ENCODE measurements at regions not wholly inside any gene's neighbourhood (a gene's known extent, or its start where the extent isn't known, plus 50 kb on each side); places are given as distances from the start of the nearest gene placed in this dataset.

DNA sequence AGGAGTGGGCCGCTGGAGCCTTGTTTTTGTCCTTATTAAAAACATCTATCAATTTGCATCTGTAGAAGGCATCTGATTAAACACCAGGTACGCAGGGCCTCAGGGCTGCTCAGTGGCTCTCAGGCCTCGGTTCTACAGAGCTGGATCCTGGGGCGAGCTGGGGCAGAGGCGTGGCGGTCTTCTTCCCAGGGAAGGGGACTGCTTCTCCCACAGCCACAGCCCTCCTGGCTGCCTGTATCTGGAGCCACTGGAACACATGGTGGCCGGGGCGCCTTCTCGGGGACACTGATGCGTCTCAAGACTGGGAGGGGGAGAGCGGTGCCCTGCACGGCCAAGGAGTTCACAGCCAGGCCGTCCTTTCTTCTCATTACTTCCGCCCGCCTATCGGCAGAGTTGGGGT lies 1178.2 kb downstream of the BRD1 start:
- no peaks in the 10 kb centered on the region for H3K36me3 Mint-ChIP-seq (ENCODE audit: low read depth)
- peaks cover 3% of the 10 kb centered on the region for H3K4me1 Mint-ChIP-seq
- TF ChIP-seq, protein P1, sequence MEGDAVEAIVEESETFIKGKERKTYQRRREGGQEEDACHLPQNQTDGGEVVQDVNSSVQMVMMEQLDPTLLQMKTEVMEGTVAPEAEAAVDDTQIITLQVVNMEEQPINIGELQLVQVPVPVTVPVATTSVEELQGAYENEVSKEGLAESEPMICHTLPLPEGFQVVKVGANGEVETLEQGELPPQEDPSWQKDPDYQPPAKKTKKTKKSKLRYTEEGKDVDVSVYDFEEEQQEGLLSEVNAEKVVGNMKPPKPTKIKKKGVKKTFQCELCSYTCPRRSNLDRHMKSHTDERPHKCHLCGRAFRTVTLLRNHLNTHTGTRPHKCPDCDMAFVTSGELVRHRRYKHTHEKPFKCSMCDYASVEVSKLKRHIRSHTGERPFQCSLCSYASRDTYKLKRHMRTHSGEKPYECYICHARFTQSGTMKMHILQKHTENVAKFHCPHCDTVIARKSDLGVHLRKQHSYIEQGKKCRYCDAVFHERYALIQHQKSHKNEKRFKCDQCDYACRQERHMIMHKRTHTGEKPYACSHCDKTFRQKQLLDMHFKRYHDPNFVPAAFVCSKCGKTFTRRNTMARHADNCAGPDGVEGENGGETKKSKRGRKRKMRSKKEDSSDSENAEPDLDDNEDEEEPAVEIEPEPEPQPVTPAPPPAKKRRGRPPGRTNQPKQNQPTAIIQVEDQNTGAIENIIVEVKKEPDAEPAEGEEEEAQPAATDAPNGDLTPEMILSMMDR (conservative IDR thresholded peaks at IDR 0.05) = no peak
- no peaks in the 10 kb centered on the region for H3K27me3 Mint-ChIP-seq (ENCODE audit: low read depth)
- H3K4me3 Mint-ChIP-seq = no peak overlapping the region
- no peaks in the 10 kb centered on the region for H3K9me3 Mint-ChIP-seq
- H3K27ac Mint-ChIP-seq (ENCODE audit: unreplicated experiment) = peak overlapping the region; percentile 14
- no peak for DNase-seq (ENCODE audit: low read depth, low spot score)

- Mint-ChIP-seq H3K4me1 (peaks cover 5% of the 10 kb centered on the region), H3K9me3 (no peaks in the 10 kb centered on the region), H3K27ac (ENCODE audit: unreplicated experiment) (peak overlapping the region; percentile 14), H3K27me3 (ENCODE audit: low read depth) (no peaks in the 10 kb centered on the region), H3K4me3 (no peak overlapping the region), H3K36me3 (ENCODE audit: low read depth) (no peaks in the 10 kb centered on the region)
- no peak for DNase-seq (ENCODE audit: low read depth, low spot score)
- TF ChIP-seq, protein P1 (conservative IDR thresholded peaks at IDR 0.05) = no peak
Observed at GRCh38 chr22:48649031-48649430, 1178.6 kb downstream of the BRD1 start.

- TF ChIP-seq, protein P1 (conservative IDR thresholded peaks at IDR 0.05) = no peak
Observed at GRCh38 chr22:48647606-48648515, 1179.8 kb downstream of the BRD1 start.

GRCh38 chr22:48647051-48647450 lies 1180.6 kb downstream of the BRD1 start:
- TF ChIP-seq, protein P1 (conservative IDR thresholded peaks at IDR 0.05) = no peak
- no peak overlapping the region for H3K27ac Mint-ChIP-seq (ENCODE audit: unreplicated experiment)
- no peak for DNase-seq (ENCODE audit: low read depth, low spot score)
- no peaks in the 10 kb centered on the region for H3K9me3 Mint-ChIP-seq
- no peaks in the 10 kb centered on the region for H3K27me3 Mint-ChIP-seq (ENCODE audit: low read depth)
- no peak overlapping the region for H3K4me3 Mint-ChIP-seq
- peaks cover 13% of the 10 kb centered on the region for H3K4me1 Mint-ChIP-seq
- H3K36me3 Mint-ChIP-seq (ENCODE audit: low read depth) = no peaks in the 10 kb centered on the region

More at GRCh38 chr22:48647606-48648515, 1179.8 kb downstream of the BRD1 start:
- peaks cover 9% of the 10 kb centered on the region for H3K4me1 Mint-ChIP-seq
- no peaks in the 10 kb centered on the region for H3K27me3 Mint-ChIP-seq (ENCODE audit: low read depth)
- H3K4me3 Mint-ChIP-seq = no peak overlapping the region
- no peaks in the 10 kb centered on the region for H3K36me3 Mint-ChIP-seq (ENCODE audit: low read depth)
- H3K27ac Mint-ChIP-seq (ENCODE audit: unreplicated experiment) = no peak overlapping the region
- no peak for DNase-seq (ENCODE audit: low read depth, low spot score)
- no peaks in the 10 kb centered on the region for H3K9me3 Mint-ChIP-seq

DNA sequence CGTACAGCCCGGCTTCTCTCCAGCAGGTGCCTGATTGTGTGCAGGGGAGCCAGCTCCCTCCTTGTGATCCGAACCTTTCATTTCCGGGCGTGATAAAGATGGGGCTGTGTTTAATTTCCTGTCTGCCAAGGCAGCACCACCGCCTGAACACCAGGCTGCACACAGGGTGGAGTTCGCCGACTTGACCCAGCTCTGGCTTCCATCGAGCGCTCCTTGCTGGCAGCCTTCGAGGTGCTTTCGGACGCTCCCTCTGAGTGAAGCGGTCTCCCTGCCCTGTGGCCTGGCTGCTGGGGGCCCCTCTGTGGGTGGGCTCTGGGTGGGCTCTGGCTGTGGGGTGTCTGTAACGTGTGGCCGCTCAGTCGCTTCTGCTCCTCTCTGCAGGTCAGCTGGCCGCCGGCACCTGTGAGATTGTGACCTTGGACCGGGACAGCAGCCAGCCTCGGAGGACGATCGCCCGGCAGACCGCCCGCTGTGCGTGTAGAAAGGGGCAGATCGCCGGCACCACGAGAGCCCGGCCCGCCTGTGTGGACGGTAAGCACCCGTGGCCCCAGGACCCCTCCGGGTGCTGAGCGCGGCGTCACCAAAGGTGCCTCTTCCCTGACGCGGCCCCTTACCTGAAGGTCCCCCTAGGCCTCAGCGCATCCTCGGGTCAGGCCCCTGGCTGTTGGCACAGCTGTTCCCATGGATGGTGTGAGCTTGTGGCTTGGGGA lies 1181.3 kb downstream of the BRD1 start:
- no peaks in the 10 kb centered on the region for H3K9me3 Mint-ChIP-seq
- H3K27me3 Mint-ChIP-seq (ENCODE audit: low read depth) = no peaks in the 10 kb centered on the region
- H3K4me1 Mint-ChIP-seq = peaks cover 18% of the 10 kb centered on the region
- no peak overlapping the region for H3K4me3 Mint-ChIP-seq
- H3K36me3 Mint-ChIP-seq (ENCODE audit: low read depth) = no peaks in the 10 kb centered on the region
- no peak overlapping the region for H3K27ac Mint-ChIP-seq (ENCODE audit: unreplicated experiment)
- TF ChIP-seq, protein P1 (conservative IDR thresholded peaks at IDR 0.05) = no peak
- no peak for DNase-seq (ENCODE audit: low read depth, low spot score)

Measured in neural crest cell (in vitro differentiated cells).